K562 (cell line): ENCODE measurements at regions not wholly inside any gene's neighbourhood (a gene's known extent, or its start where the extent isn't known, plus 50 kb on each side); places are given as distances from the start of the nearest gene placed in this dataset.

ENCODE experiments used
- ATAC-seq: fragments of 200-7000 bp; cut with Tn5 transposase; 3 replicates; pipeline ENCODE4 v1.9.1; 2020; ENCODE audit warnings: moderate library complexity
- BruUV-seq: library from RNA; stranded (reverse); fragments of 400-500 nt; replicated peaks from 2 replicates; lab custom pipeline; 2021; lab: Mats Ljungman, UMichigan
- CTCF ChIA-PET: fragments of 300-600 bp; formaldehyde crosslinking; extraction: SDS; loops from one replicate; lab custom pipeline; 2021; ENCODE audit warnings: low intra/inter-chr PET ratio; lab: Yijun Ruan, JAX
- POLR2A ChIA-PET: fragments of 300-600, 350-650 bp; sonication (Branson Sonifier 250); formaldehyde crosslinking; extraction: SDS; loops from one replicate; lab custom pipeline; 2021; ENCODE audit warnings: antibody characterized with exemption, inconsistent platforms; lab: Yijun Ruan, JAX
- DNase-seq, 4 experiments: peaks; one replicate each; pipeline versions ENCODE4 v3.0.0 to v3.0.0-alpha.2; 2011 to 2018; ENCODE audit warnings: low spot score in 3 of 4, mixed read lengths in 3 of 4; ENCODE audit errors: extremely low read depth in 1 of 4
- FAIRE-seq: peaks from 2 replicates; lab custom pipeline; 2011; peaks lifted over from hg19 to GRCh38; lab: Jason Lieb, UNC
- H2AFZ ChIP-seq: 2 replicates; pipeline ENCODE4 v1.6.0; 2011; ENCODE audit warnings: low read depth, low read length, control low read depth, inconsistent platforms
- H3K27ac ChIP-seq: fragments of 200-600 bp; 3 replicates; pipeline ENCODE4 v1.8.0; 2011; ENCODE audit warnings: low read depth, mild to moderate bottlenecking, control low read depth, inconsistent platforms, low read length, moderate library complexity, mixed read lengths; ENCODE audit errors: extremely low read depth
- H3K27me3 ChIP-seq, 2 experiments: fragments of 300-600 bp in 1 of 2; 2 replicates in 1 of 2; 3 replicates in 1 of 2; pipeline versions ENCODE4 v1.6.0 to v1.8.0; 2011; ENCODE audit warnings: inconsistent platforms in 2 of 2, low read length in 2 of 2, mild to moderate bottlenecking in 1 of 2, mixed read lengths in 1 of 2, moderate library complexity in 1 of 2; ENCODE audit not compliant: control insufficient read depth in 2 of 2, insufficient read depth in 2 of 2
- H3K36me3 ChIP-seq: fragments of 300-600 bp; 3 replicates; pipeline ENCODE4 v1.8.0; 2011; ENCODE audit warnings: mild to moderate bottlenecking, low read length, inconsistent platforms; ENCODE audit not compliant: control insufficient read depth, insufficient read depth
- H3K4me1 ChIP-seq, 2 experiments: fragments of 200-600 bp in 1 of 2; replicated peaks in 1 of 2; 2 replicates in 1 of 2; 3 replicates in 1 of 2; pipeline versions ENCODE4 v1.5.1 to v1.8.0; 2011; ENCODE audit warnings: inconsistent platforms in 2 of 2, low read length in 2 of 2, mild to moderate bottlenecking in 1 of 2, mixed read lengths in 1 of 2, moderate library complexity in 1 of 2; ENCODE audit not compliant: control insufficient read depth in 2 of 2, insufficient read depth in 2 of 2
- H3K4me2 ChIP-seq: 2 replicates; pipeline ENCODE4 v1.6.1; 2011; ENCODE audit warnings: low read length, control low read depth, inconsistent platforms, mixed read lengths; ENCODE audit not compliant: insufficient read depth
- H3K4me3 ChIP-seq: fragments of 200-600 bp; sonication (generic), shearing (Covaris generic); 2 replicates; pipeline ENCODE4 v1.5.1; 2016; ENCODE audit warnings: control low read depth, inconsistent platforms
- H3K79me2 ChIP-seq: fragments of 200-600 bp; 3 replicates; pipeline ENCODE4 v1.8.0; 2011; ENCODE audit warnings: low read length, inconsistent platforms; ENCODE audit not compliant: control insufficient read depth, insufficient read depth
- H3K9ac ChIP-seq, 2 experiments: 2 replicates each; pipeline versions ENCODE4 v1.6.0 to v1.6.1; 2011; ENCODE audit warnings: low read depth in 2 of 2, low read length in 2 of 2, control low read depth in 1 of 2, inconsistent platforms in 1 of 2, mild to moderate bottlenecking in 1 of 2, mixed read lengths in 1 of 2; ENCODE audit not compliant: insufficient read depth in 1 of 2
- H3K9me1 ChIP-seq: one replicate; pipeline ENCODE4 v1.6.0; 2011; ENCODE audit warnings: inconsistent platforms, mild to moderate bottlenecking, low read length, moderate library complexity; ENCODE audit not compliant: control insufficient read depth, insufficient read depth
- H3K9me3 ChIP-seq: replicated peaks from 2 replicates; pipeline ENCODE4 v1.5.1; 2011; ENCODE audit warnings: low read depth, low read length, inconsistent platforms; ENCODE audit not compliant: control insufficient read depth, insufficient read depth
- H4K20me1 ChIP-seq: replicated peaks from 2 replicates; pipeline ENCODE4 v1.6.1; 2011; ENCODE audit warnings: low read length, inconsistent platforms, mixed read lengths; ENCODE audit not compliant: control insufficient read depth, insufficient read depth
- CBX3 ChIP-seq, 2 experiments: IDR thresholded peaks; 1 replicate in 1 of 2; 2 replicates in 1 of 2; pipeline ENCODE4 v1.6.1; 2012; ENCODE audit warnings: inconsistent platforms in 2 of 2, low read length in 2 of 2, borderline replicate concordance in 1 of 2, control low read depth in 1 of 2
- CTCFL ChIP-seq: IDR thresholded peaks from 2 replicates; pipeline ENCODE4 v1.6.1; 2011; ENCODE audit warnings: borderline replicate concordance, low read depth, mild to moderate bottlenecking, moderate library complexity, low read length; ENCODE audit not compliant: insufficient read depth, poor library complexity, severe bottlenecking
- EGR1 ChIP-seq: fragments of 450-650 bp; conservative IDR thresholded peaks from 2 replicates; pipeline ENCODE4 v1.6.1; 2017; ENCODE audit warnings: mild to moderate bottlenecking
- ELF2 ChIP-seq: fragments of 250-450 bp; sonication (Bioruptor Pico); IDR thresholded peaks from 2 replicates; pipeline ENCODE4 v1.5.0; 2021; ENCODE audit warnings: mild to moderate bottlenecking
- HDAC8 ChIP-seq: fragments of 450-650 bp; IDR thresholded peaks from 2 replicates; pipeline ENCODE4 v1.6.1; 2016; ENCODE audit warnings: mild to moderate bottlenecking, missing genetic modification characterization, moderate library complexity, missing compliant biosample characterization
- IRF1 ChIP-seq: sonication (generic); formaldehyde crosslinking; IDR thresholded peaks from 2 replicates; pipeline ENCODE4 v1.8.0; 2022; ENCODE audit warnings: missing genetic modification reagents, mild to moderate bottlenecking, borderline replicate concordance
- TAL1 ChIP-seq: fragments of 450-650 bp; IDR thresholded peaks from 2 replicates; pipeline ENCODE4 v1.6.1; 2016; ENCODE audit warnings: mild to moderate bottlenecking
- TRIM24 ChIP-seq, 2 experiments: fragments of 450-650 bp; IDR thresholded peaks; 2 replicates each; pipeline ENCODE4 v1.6.1; 2016
- ZNF3 ChIP-seq: fragments of 250-450 bp; sonication (Bioruptor Pico); IDR thresholded peaks from 2 replicates; pipeline ENCODE4 v1.5.0; 2021; ENCODE audit warnings: mild to moderate bottlenecking, moderate library complexity
- ZNF699 ChIP-seq: fragments of 250-450 bp; sonication (Bioruptor Pico); IDR thresholded peaks from 2 replicates; pipeline ENCODE4 v1.8.0; 2021; ENCODE audit warnings: mild to moderate bottlenecking, moderate library complexity; ENCODE audit not compliant: insufficient replicate concordance
- WGBS: fragments of 100-300 bp; shearing (Covaris generic); methylation state at CpG from one replicate; pipeline ENCODE4 v1.1.6; 2016; ENCODE audit warnings: low coverage, mixed read lengths; ENCODE audit not compliant: insufficient coverage; ENCODE audit errors: missing lambda C conversion rate; 5-methylcytosine and 5-hydroxymethylcytosine counted together
- in situ Hi-C: fragments of 300-500 bp; cut with MboI; formaldehyde crosslinking; loops from 4 replicates; pipeline ENCODE4 v1.15.0; 2018; ENCODE audit warnings: inconsistent platforms, mixed read lengths
- intact Hi-C: fragments of 100-400 bp; cut with micrococcal nuclease; formaldehyde crosslinking; loops from 2 replicates; pipeline ENCODE4 v1.14.2; 2022

- no peaks in the 10 kb centered on the region for H3K79me2 ChIP-seq
- no peak overlapping the region for H3K27ac ChIP-seq
- no peaks in the 10 kb centered on the region for H3K27me3 ChIP-seq
- BruUV-seq: no TSS peak
- no peaks in the 10 kb centered on the region for H3K4me1 ChIP-seq
- H3K9ac ChIP-seq: no peak overlapping the region
- ATAC-seq (no peak), FAIRE-seq (no peak), DNase-seq (no peak)
- H3K9me1 ChIP-seq: no peaks in the 10 kb centered on the region
- no peak overlapping the region for H3K4me2 ChIP-seq
- no peak overlapping the region for H2AFZ ChIP-seq
- no peaks in the 10 kb centered on the region; the same call in 1 of the 2 replicates for H3K9me3 ChIP-seq
- WGBS: 0% methylated on average over 3 of the region's 3 CpGs
- POLR2A ChIA-PET: no interaction called here
- CTCF ChIA-PET: no interaction called here
- intact Hi-C loops (no loop called here), in situ Hi-C loops (no loop called here)
- no peak overlapping the region for H3K4me3 ChIP-seq
- no peaks in the 10 kb centered on the region for H4K20me1 ChIP-seq
- TF ChIP-seq ZNF3 (CRISPR knock-in tag): no peak
- H3K36me3 ChIP-seq: no peaks in the 10 kb centered on the region
Observed at GRCh38 chr1:79131626-79132025, 125.1 kb upstream of the ADGRL4 start.

- no peaks in the 10 kb centered on the region for H3K4me1 ChIP-seq
- CTCF ChIA-PET: no interaction called here
- H3K9ac ChIP-seq: no peak overlapping the region
- no peaks in the 10 kb centered on the region for H3K27me3 ChIP-seq
- intact Hi-C loops: no loop called here
- TF ChIP-seq CTCFL (no peak), HDAC8 (tag) (no peak), IRF1 (CRISPR knock-in tag) (no peak), CBX3 (IDR thresholded peaks at IDR 0.05; ENCODE audit: borderline replicate concordance in 1 of 2, low read length in 2 of 2) (no peak), TRIM24 (IDR thresholded peaks at IDR 0.05) (no peak), ELF2 (no peak), TAL1 (no peak), EGR1 (no peak), ZNF699 (no peak)
- TF ChIP-seq, all 486 proteins: peak for 0
- Histone ChIP-seq H3K36me3 (no peaks in the 10 kb centered on the region), H3K4me3 (no peak overlapping the region), H3K9me3 (no peaks in the 10 kb centered on the region; the same call in 1 of the 2 replicates), H3K79me2 (no peaks in the 10 kb centered on the region), H3K9me1 (no peaks in the 10 kb centered on the region), H3K27ac (no peak overlapping the region), H2AFZ (no peak overlapping the region), H3K4me2 (no peak overlapping the region), H4K20me1 (no peaks in the 10 kb centered on the region)
- no peak for FAIRE-seq
- WGBS: 0% methylated on average over 3 of the region's 3 CpGs
- POLR2A ChIA-PET: no interaction called here
- no peak for ATAC-seq
- no TSS peak for BruUV-seq
- in situ Hi-C loops: no loop called here
- no peak for DNase-seq
Observed at GRCh38 chr1:79129914-79130313, 123.4 kb upstream of the ADGRL4 start.
